H9 (cell line): ENCODE measurements at regions not wholly inside any gene's neighbourhood (a gene's known extent, or its start where the extent isn't known, plus 50 kb on each side); places are given as distances from the start of the nearest gene placed in this dataset.

Source experiments
- DNase-seq: peaks from one replicate; pipeline ENCODE4 v3.0.0-alpha.2; 2017
- H2AFZ ChIP-seq: one replicate; pipeline ENCODE4 v1.6.1; 2013; ENCODE audit warnings: mild to moderate bottlenecking, low read length, control low read depth, moderate library complexity
- H2AK5ac ChIP-seq: 2 replicates; pipeline ENCODE4 v1.6.1; 2013; ENCODE audit warnings: low read length, control low read depth, mixed read lengths; ENCODE audit not compliant: insufficient read length
- H2BK120ac ChIP-seq: one replicate; pipeline ENCODE4 v1.6.1; 2013; ENCODE audit warnings: low read depth, mild to moderate bottlenecking, low read length, control low read depth, inconsistent platforms; ENCODE audit not compliant: poor library complexity, severe bottlenecking
- H2BK12ac ChIP-seq: 2 replicates; pipeline ENCODE4 v1.6.1; 2013; ENCODE audit warnings: low read length, control low read depth, mixed read lengths, low read depth; ENCODE audit not compliant: insufficient read length
- H2BK15ac ChIP-seq: 2 replicates; pipeline ENCODE4 v1.6.1; 2013; ENCODE audit warnings: low read depth, low read length, control low read depth
- H2BK20ac ChIP-seq: one replicate; pipeline ENCODE4 v1.6.1; 2013; ENCODE audit warnings: low read depth, mild to moderate bottlenecking, low read length, control low read depth, inconsistent platforms; ENCODE audit not compliant: poor library complexity, severe bottlenecking
- H2BK5ac ChIP-seq: 2 replicates; pipeline ENCODE4 v1.6.1; 2013; ENCODE audit warnings: low read length, control low read depth, mixed read lengths; ENCODE audit not compliant: insufficient read length
- H3K14ac ChIP-seq: 2 replicates; pipeline ENCODE4 v1.6.1; 2013; ENCODE audit warnings: low read length, control low read depth; ENCODE audit not compliant: insufficient read depth
- H3K18ac ChIP-seq: 2 replicates; pipeline ENCODE4 v1.6.1; 2013; ENCODE audit warnings: low read depth, mild to moderate bottlenecking, mixed read lengths, low read length, control low read depth; ENCODE audit not compliant: insufficient read length
- H3K23ac ChIP-seq: 2 replicates; pipeline ENCODE4 v1.6.1; 2013; ENCODE audit warnings: low read length, control low read depth, mixed read lengths, low read depth; ENCODE audit not compliant: insufficient read length
- H3K23me2 ChIP-seq: 2 replicates; pipeline ENCODE4 v1.6.1; 2013; ENCODE audit warnings: low read depth, mild to moderate bottlenecking, mixed read lengths, low read length, control low read depth; ENCODE audit not compliant: insufficient read length, poor library complexity, severe bottlenecking
- H3K27ac ChIP-seq: 2 replicates; pipeline ENCODE4 v1.5.1; 2013; ENCODE audit warnings: low read length, control low read depth, mixed read lengths, low read depth; ENCODE audit not compliant: insufficient read length
- H3K27me3 ChIP-seq: 2 replicates; pipeline ENCODE4 v1.6.1; 2013; ENCODE audit warnings: low read length, control low read depth, inconsistent platforms; ENCODE audit not compliant: insufficient read depth
- H3K4ac ChIP-seq: 2 replicates; pipeline ENCODE4 v1.6.1; 2013; ENCODE audit warnings: low read depth, mild to moderate bottlenecking, control low read depth, inconsistent platforms, low read length, moderate library complexity
- H3K4me1 ChIP-seq: 2 replicates; pipeline ENCODE4 v1.6.1; 2013; ENCODE audit warnings: low read length, control low read depth, inconsistent platforms; ENCODE audit not compliant: insufficient read depth
- H3K4me2 ChIP-seq: 2 replicates; pipeline ENCODE4 v1.6.1; 2013; ENCODE audit warnings: low read length, control low read depth, mixed read lengths; ENCODE audit not compliant: insufficient read length, insufficient read depth
- H3K56ac ChIP-seq: 2 replicates; pipeline ENCODE4 v1.6.1; 2013; ENCODE audit warnings: low read depth, mild to moderate bottlenecking, mixed read lengths, low read length, control low read depth; ENCODE audit not compliant: insufficient read length
- H3K79me1 ChIP-seq: 2 replicates; pipeline ENCODE4 v1.6.1; 2013; ENCODE audit warnings: low read depth, mild to moderate bottlenecking, moderate library complexity, low read length, control low read depth, inconsistent platforms; ENCODE audit not compliant: insufficient read depth, poor library complexity, severe bottlenecking
- H3K79me2 ChIP-seq: 2 replicates; pipeline ENCODE4 v1.6.1; 2013; ENCODE audit warnings: low read length, control low read depth, inconsistent platforms; ENCODE audit not compliant: insufficient read depth
- H3K9ac ChIP-seq: 2 replicates; pipeline ENCODE4 v1.6.1; 2013; ENCODE audit warnings: low read length, control low read depth, mixed read lengths; ENCODE audit not compliant: insufficient read length; ENCODE audit errors: extremely low read depth
- H3K9me3 ChIP-seq: one replicate; pipeline ENCODE4 v1.6.1; 2013; ENCODE audit warnings: low read depth, low read length, inconsistent platforms; ENCODE audit not compliant: control insufficient read depth
- H3T11ph ChIP-seq: one replicate; pipeline ENCODE4 v1.6.1; 2013; ENCODE audit warnings: mild to moderate bottlenecking, low read length, control low read depth, inconsistent platforms
- H4K20me1 ChIP-seq: one replicate; pipeline ENCODE4 v1.6.1; 2013; ENCODE audit not compliant: control insufficient read depth, insufficient read length, insufficient read depth
- H4K5ac ChIP-seq: 2 replicates; pipeline ENCODE4 v1.6.1; 2013; ENCODE audit warnings: low read depth, mild to moderate bottlenecking, mixed read lengths, low read length, control low read depth; ENCODE audit not compliant: insufficient read length
- H4K8ac ChIP-seq: replicated peaks from 2 replicates; pipeline ENCODE4 v1.6.1; 2013; ENCODE audit warnings: low read length, control low read depth, mixed read lengths, low read depth; ENCODE audit not compliant: insufficient read length
- H4K91ac ChIP-seq: 2 replicates; pipeline ENCODE4 v1.6.1; 2013; ENCODE audit warnings: low read depth, mild to moderate bottlenecking, moderate library complexity, mixed read lengths, low read length, control low read depth; ENCODE audit not compliant: insufficient read length
- H3K27ac Mint-ChIP-seq, 3 experiments: 2 replicates in 2 of 3; 3 replicates in 1 of 3; pipeline ENCODE4 v1.8.0; 2020 to 2021; ENCODE audit warnings: mixed read lengths in 3 of 3, mild to moderate bottlenecking in 1 of 3, moderate library complexity in 1 of 3
- H3K27me3 Mint-ChIP-seq: 2 replicates; pipeline ENCODE4 v1.8.0; 2021; ENCODE audit warnings: low read depth, mild to moderate bottlenecking, moderate library complexity, mixed read lengths
- H3K36me3 Mint-ChIP-seq, 3 experiments: 2 replicates in 2 of 3; 3 replicates in 1 of 3; pipeline ENCODE4 v1.8.0; 2020 to 2021; ENCODE audit warnings: low read depth in 3 of 3, mixed read lengths in 3 of 3; ENCODE audit not compliant: insufficient read depth in 1 of 3
- H3K4me1 Mint-ChIP-seq, 2 experiments: 2 replicates each; pipeline ENCODE4 v1.8.0; 2020; ENCODE audit warnings: mixed read lengths in 2 of 2
- H3K4me3 Mint-ChIP-seq, 2 experiments: 2 replicates in 1 of 2; 3 replicates in 1 of 2; pipeline ENCODE4 v1.8.0; 2020 to 2021; ENCODE audit warnings: mild to moderate bottlenecking in 2 of 2, mixed read lengths in 2 of 2, moderate library complexity in 1 of 2
- H3K9me3 Mint-ChIP-seq, 2 experiments: 2 replicates in 1 of 2; 3 replicates in 1 of 2; pipeline ENCODE4 v1.8.0; 2020; ENCODE audit warnings: mild to moderate bottlenecking in 2 of 2, mixed read lengths in 2 of 2, moderate library complexity in 1 of 2
- WGBS: extraction: QIAGEN DNeasy Blood & Tissue Kit; methylation state at CpG from one replicate; pipeline ENCODE4 v1.1.7; 2013; ENCODE audit warnings: missing lambda C conversion rate, low lambda C conversion rate, mixed read lengths; ENCODE audit not compliant: insufficient read length; ENCODE audit errors: extremely low coverage; 5-methylcytosine and 5-hydroxymethylcytosine counted together
- TF ChIP-seq, protein P1 (sequence below): fragments of 200-600 bp; sonication (generic); conservative IDR thresholded peaks from 3 replicates; pipeline ENCODE4 v1.8.0; 2021; ENCODE audit warnings: antibody characterized with exemption, mild to moderate bottlenecking

DNA sequence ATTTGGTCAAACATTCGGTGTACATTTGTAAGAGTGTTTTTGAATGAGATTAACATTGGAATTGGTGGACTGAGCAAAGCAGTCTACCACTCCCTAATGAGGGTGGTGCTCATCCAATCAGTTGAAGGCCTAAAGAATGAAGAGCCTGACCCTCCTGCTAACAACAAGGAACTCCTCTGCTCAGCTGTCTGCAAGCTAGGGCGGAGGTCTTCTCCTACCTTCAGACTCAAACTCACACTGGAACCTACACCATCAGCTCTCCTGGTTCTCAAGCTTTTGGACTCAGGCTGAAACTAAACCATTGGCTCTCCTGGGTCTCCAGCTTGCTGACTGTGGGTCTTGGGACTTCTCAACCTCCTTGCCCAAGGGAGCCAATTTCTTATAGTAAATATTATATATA, 55.5 kb upstream of the NPAS2 start:
- no peak overlapping the region for H3K9ac ChIP-seq
- H3T11ph ChIP-seq = no peak overlapping the region
- no peak overlapping the region for H3K27ac ChIP-seq
- H3K27me3 ChIP-seq = no peaks in the 10 kb centered on the region
- H3K14ac ChIP-seq = no peak overlapping the region
- no peak overlapping the region for H3K4ac ChIP-seq
- H3K56ac ChIP-seq = no peak overlapping the region
- H2AFZ ChIP-seq = no peak overlapping the region
- H2BK20ac ChIP-seq = no peak overlapping the region
- H3K4me2 ChIP-seq = no peak overlapping the region
- TF ChIP-seq, protein P1, sequence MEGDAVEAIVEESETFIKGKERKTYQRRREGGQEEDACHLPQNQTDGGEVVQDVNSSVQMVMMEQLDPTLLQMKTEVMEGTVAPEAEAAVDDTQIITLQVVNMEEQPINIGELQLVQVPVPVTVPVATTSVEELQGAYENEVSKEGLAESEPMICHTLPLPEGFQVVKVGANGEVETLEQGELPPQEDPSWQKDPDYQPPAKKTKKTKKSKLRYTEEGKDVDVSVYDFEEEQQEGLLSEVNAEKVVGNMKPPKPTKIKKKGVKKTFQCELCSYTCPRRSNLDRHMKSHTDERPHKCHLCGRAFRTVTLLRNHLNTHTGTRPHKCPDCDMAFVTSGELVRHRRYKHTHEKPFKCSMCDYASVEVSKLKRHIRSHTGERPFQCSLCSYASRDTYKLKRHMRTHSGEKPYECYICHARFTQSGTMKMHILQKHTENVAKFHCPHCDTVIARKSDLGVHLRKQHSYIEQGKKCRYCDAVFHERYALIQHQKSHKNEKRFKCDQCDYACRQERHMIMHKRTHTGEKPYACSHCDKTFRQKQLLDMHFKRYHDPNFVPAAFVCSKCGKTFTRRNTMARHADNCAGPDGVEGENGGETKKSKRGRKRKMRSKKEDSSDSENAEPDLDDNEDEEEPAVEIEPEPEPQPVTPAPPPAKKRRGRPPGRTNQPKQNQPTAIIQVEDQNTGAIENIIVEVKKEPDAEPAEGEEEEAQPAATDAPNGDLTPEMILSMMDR = no peak
- no peaks in the 10 kb centered on the region for H3K9me3 ChIP-seq
- no peaks in the 10 kb centered on the region for H3K79me1 ChIP-seq
- H3K18ac ChIP-seq = no peak overlapping the region
- Mint-ChIP-seq H3K27me3 (peaks cover 12% of the 10 kb centered on the region), H3K4me3 (no peak overlapping the region), H3K4me1 (0 out of 4 replicates have a peak, but pooled peaks cover 0 to 4% of the 10 kb centered on the region in 2 experiments), H3K9me3 (no peaks in the 10 kb centered on the region; a peak in 1 of 5 replicates), H3K27ac (no peak overlapping the region), H3K36me3 (no peaks in the 10 kb centered on the region)
- no peak for DNase-seq
- no peak overlapping the region for H4K91ac ChIP-seq
- no peaks in the 10 kb centered on the region for H3K4me1 ChIP-seq
- H3K23me2 ChIP-seq = no peaks in the 10 kb centered on the region
- H4K5ac ChIP-seq = no peak overlapping the region
- H2BK15ac ChIP-seq = no peak overlapping the region
- no CpG with 5 or more reads among the region's 2 CpGs for WGBS
- no peak overlapping the region for H2BK120ac ChIP-seq
- H2BK5ac ChIP-seq = no peak overlapping the region
- no peak overlapping the region for H4K8ac ChIP-seq
- no peak overlapping the region for H3K23ac ChIP-seq
- no peak overlapping the region for H2AK5ac ChIP-seq
- H3K79me2 ChIP-seq = no peaks in the 10 kb centered on the region; the same call in 1 of the 2 replicates
- H4K20me1 ChIP-seq = no peaks in the 10 kb centered on the region
- H2BK12ac ChIP-seq = no peak overlapping the region
